H1 (cell line): ENCODE measurements at regions not wholly inside any gene's neighbourhood (a gene's known extent, or its start where the extent isn't known, plus 50 kb on each side); places are given as distances from the start of the nearest gene placed in this dataset.

Source experiments
- ATF2 ChIP-seq: IDR thresholded peaks from 2 replicates; pipeline ENCODE4 v1.6.1; 2012; ENCODE audit warnings: low read length, inconsistent platforms
- CBX5 ChIP-seq: fragments of 300-800, 300-1000 bp; sonication (generic); IDR thresholded peaks from 2 replicates; pipeline ENCODE4 v1.7.1; 2016; ENCODE audit warnings: antibody characterized with exemption, low read length, low read depth
- CTCF ChIP-seq, 3 experiments: IDR thresholded peaks; 1 replicate in 2 of 3; 2 replicates in 1 of 3; pipeline versions ENCODE4 v1.5.1 to v1.6.1; 2011; ENCODE audit warnings: low read length in 3 of 3, mild to moderate bottlenecking in 3 of 3, inconsistent platforms in 2 of 3, low read depth in 1 of 3, moderate library complexity in 1 of 3; ENCODE audit not compliant: insufficient read depth in 1 of 3; ENCODE audit errors: control extremely low read depth in 1 of 3
- EZH2 ChIP-seq: fragments of 200-600 bp; sonication (generic); IDR thresholded peaks from 2 replicates; pipeline ENCODE4 v1.7.1; 2012; ENCODE audit warnings: low read depth, mild to moderate bottlenecking, moderate library complexity, low read length, inconsistent platforms; ENCODE audit not compliant: severe bottlenecking
- HDAC2 ChIP-seq, 2 experiments: fragments of 300-600 bp in 1 of 2; sonication (generic) in 1 of 2; IDR thresholded peaks; 2 replicates each; pipeline ENCODE4 v1.6.1; 2011 to 2012; ENCODE audit warnings: low read depth in 2 of 2, low read length in 2 of 2, mild to moderate bottlenecking in 2 of 2, moderate library complexity in 2 of 2, borderline replicate concordance in 1 of 2, inconsistent platforms in 1 of 2
- POLR2AphosphoS5 ChIP-seq: IDR thresholded peaks from 2 replicates; pipeline ENCODE4 v1.6.1; 2011; ENCODE audit warnings: low read depth, low read length

- no peak for TF ChIP-seq CTCF (IDR thresholded peaks at IDR 0.05; ENCODE audit: control extremely low read depth in 1 of 3, insufficient read depth in 1 of 3, low read depth in 1 of 3, low read length in 3 of 3)
- no peak for TF ChIP-seq HDAC2 (IDR thresholded peaks at IDR 0.05; ENCODE audit: borderline replicate concordance in 1 of 2, low read depth in 2 of 2, low read length in 2 of 2)
- TF ChIP-seq CBX5: no peak
- no peak for TF ChIP-seq EZH2
- TF ChIP-seq ATF2: no peak
- no peak for TF ChIP-seq POLR2AphosphoS5
Measured at GRCh38 chr13:111602874-111603273, 282.4 kb downstream of the TEX29 start.
